ENCODE measurements at regions not wholly inside any gene's neighbourhood (a gene's known extent, or its start where the extent isn't known, plus 50 kb on each side); places are given as distances from the start of the nearest gene placed in this dataset.

- no peak for DNase-seq (ENCODE audit: low read depth, low spot score)
These were observed 303.5 kb downstream of the AHR start for GRCh38 chr7:17601921-17602320.

GRCh38 chr7:17608114-17608833 is 309.8 kb downstream of the AHR start:
- DNase-seq (ENCODE audit: low read depth, low spot score), result no peak

- no peak for DNase-seq (ENCODE audit: low read depth, low spot score)
These were observed 313.2 kb downstream of the AHR start for GRCh38 chr7:17611611-17612010.

GRCh38 chr7:17613338-17614041 is 315.0 kb downstream of the AHR start:
- no peak for DNase-seq (ENCODE audit: low read depth, low spot score)

- no peak for DNase-seq (ENCODE audit: low read depth, low spot score)
These were observed 318.9 kb downstream of the AHR start for GRCh38 chr7:17617380-17617779.

GRCh38 chr7:17617857-17618651 is 319.6 kb downstream of the AHR start:
- no peak for DNase-seq (ENCODE audit: low read depth, low spot score)

- no peak for DNase-seq (ENCODE audit: low read depth, low spot score)
These were observed 320.2 kb downstream of the AHR start for GRCh38 chr7:17618652-17618974.

- no peak for DNase-seq (ENCODE audit: low read depth, low spot score)
These were observed 320.9 kb downstream of the AHR start for GRCh38 chr7:17619196-17619818.

- DNase-seq (ENCODE audit: low read depth, low spot score), result no peak
These were observed 319.7 kb downstream of the SNX13 start for GRCh38 chr7:17620566-17620965.

GRCh38 chr7:17622451-17622850 is 317.8 kb downstream of the SNX13 start:
- no peak for DNase-seq (ENCODE audit: low read depth, low spot score)

GRCh38 chr7:17623546-17624185 is 316.6 kb downstream of the SNX13 start:
- DNase-seq (ENCODE audit: low read depth, low spot score), result no peak

GRCh38 chr7:17624379-17624778 is 315.9 kb downstream of the SNX13 start:
- DNase-seq (ENCODE audit: low read depth, low spot score), result no peak

- no peak for DNase-seq (ENCODE audit: low read depth, low spot score)
These were observed 315.3 kb downstream of the SNX13 start for GRCh38 chr7:17625043-17625442.

- no peak for DNase-seq (ENCODE audit: low read depth, low spot score)
These were observed 314.1 kb downstream of the SNX13 start for GRCh38 chr7:17626235-17626634.

- DNase-seq (ENCODE audit: low read depth, low spot score), result no peak
These were observed 309.2 kb downstream of the SNX13 start for GRCh38 chr7:17631061-17631460.

GRCh38 chr7:17632384-17632783 is 307.9 kb downstream of the SNX13 start:
- DNase-seq (ENCODE audit: low read depth, low spot score), result no peak

GRCh38 chr7:17633067-17633466 is 307.2 kb downstream of the SNX13 start:
- no peak for DNase-seq (ENCODE audit: low read depth, low spot score)

- DNase-seq (ENCODE audit: low read depth, low spot score), result no peak
These were observed 301.6 kb downstream of the SNX13 start for GRCh38 chr7:17638727-17639126.

- no peak for DNase-seq (ENCODE audit: low read depth, low spot score)
These were observed 299.4 kb downstream of the SNX13 start for GRCh38 chr7:17640730-17641377.

GRCh38 chr7:17645500-17645899 is 294.8 kb downstream of the SNX13 start:
- DNase-seq (ENCODE audit: low read depth, low spot score), result no peak

GRCh38 chr7:17646253-17646956 is 293.9 kb downstream of the SNX13 start:
- DNase-seq (ENCODE audit: low read depth, low spot score), result no peak

Measured in smooth muscle cell of the brain vasculature (primary cell).